HEK293T (cell line): ENCODE measurements at regions not wholly inside any gene's neighbourhood (a gene's known extent, or its start where the extent isn't known, plus 50 kb on each side); places are given as distances from the start of the nearest gene placed in this dataset.

Source experiments
- ARNT ChIP-seq: fragments of 450-650 bp; IDR thresholded peaks from 2 replicates; pipeline ENCODE4 v1.6.1; 2017; ENCODE audit warnings: mild to moderate bottlenecking
- BHLHE40 ChIP-seq: fragments of 450-650 bp; IDR thresholded peaks from 2 replicates; pipeline ENCODE4 v1.6.1; 2016; ENCODE audit warnings: mild to moderate bottlenecking, moderate library complexity, borderline replicate concordance
- CTBP1 ChIP-seq: fragments of 450-650 bp; IDR thresholded peaks from 2 replicates; pipeline ENCODE4 v1.6.1; 2016; ENCODE audit warnings: borderline replicate concordance
- ELF4 ChIP-seq: fragments of 450-650 bp; IDR thresholded peaks from 2 replicates; pipeline ENCODE4 v1.6.1; 2017; ENCODE audit warnings: antibody characterized with exemption
- FOXA1 ChIP-seq: fragments of 450-650 bp; IDR thresholded peaks from 2 replicates; pipeline ENCODE4 v1.6.1; 2016; ENCODE audit warnings: mild to moderate bottlenecking
- FOXK2 ChIP-seq: fragments of 450-650 bp; IDR thresholded peaks from 2 replicates; pipeline ENCODE4 v1.6.1; 2016; ENCODE audit warnings: mild to moderate bottlenecking
- FOXM1 ChIP-seq: fragments of 450-650 bp; IDR thresholded peaks from 2 replicates; pipeline ENCODE4 v1.6.1; 2017; ENCODE audit warnings: mild to moderate bottlenecking, borderline replicate concordance
- HDGF ChIP-seq: fragments of 450-650 bp; IDR thresholded peaks from 2 replicates; pipeline ENCODE4 v1.6.1; 2017; ENCODE audit warnings: antibody characterized with exemption, borderline replicate concordance
- L3MBTL2 ChIP-seq: fragments of 450-650 bp; conservative IDR thresholded peaks from 2 replicates; pipeline ENCODE4 v1.6.1; 2016; ENCODE audit warnings: mild to moderate bottlenecking
- NFRKB ChIP-seq: fragments of 450-650 bp; IDR thresholded peaks from 2 replicates; pipeline ENCODE4 v1.6.1; 2016; ENCODE audit warnings: mild to moderate bottlenecking, moderate library complexity
- PKNOX1 ChIP-seq: fragments of 450-650 bp; IDR thresholded peaks from 2 replicates; pipeline ENCODE4 v1.6.1; 2016
- SP1 ChIP-seq: fragments of 450-650 bp; IDR thresholded peaks from 2 replicates; pipeline ENCODE4 v1.6.1; 2017
- SUZ12 ChIP-seq: fragments of 450-650 bp; IDR thresholded peaks from 2 replicates; pipeline ENCODE4 v1.6.1; 2016; ENCODE audit warnings: mild to moderate bottlenecking
- TARDBP ChIP-seq: fragments of 450-650 bp; IDR thresholded peaks from 2 replicates; pipeline ENCODE4 v1.6.1; 2016

GRCh38 chr2:12212841-12213597 is 466.6 kb downstream of the LPIN1 start:
- TF ChIP-seq ARNT (no peak), SP1 (no peak), HDGF (no peak), TARDBP (no peak), L3MBTL2 (no peak), FOXK2 (no peak), NFRKB (no peak), FOXA1 (no peak), PKNOX1 (no peak), SUZ12 (no peak), ELF4 (no peak), BHLHE40 (no peak), CTBP1 (no peak), FOXM1 (no peak)
